Anterior cingulate cortex (tissue), 58 donors: ENCODE measurements at regions not wholly inside any gene's neighbourhood (a gene's known extent, or its start where the extent isn't known, plus 50 kb on each side); places are given as distances from the start of the nearest gene placed in this dataset.

Source experiments
- DNase-seq, 58 donors: peaks; one replicate each; lab custom pipeline; 2025; lab: John Stamatoyannopoulos, UW

- no peak for DNase-seq
Observed at GRCh38 chr1:8267307-8267706, 50.6 kb upstream of the SLC45A1 start.

DNA sequence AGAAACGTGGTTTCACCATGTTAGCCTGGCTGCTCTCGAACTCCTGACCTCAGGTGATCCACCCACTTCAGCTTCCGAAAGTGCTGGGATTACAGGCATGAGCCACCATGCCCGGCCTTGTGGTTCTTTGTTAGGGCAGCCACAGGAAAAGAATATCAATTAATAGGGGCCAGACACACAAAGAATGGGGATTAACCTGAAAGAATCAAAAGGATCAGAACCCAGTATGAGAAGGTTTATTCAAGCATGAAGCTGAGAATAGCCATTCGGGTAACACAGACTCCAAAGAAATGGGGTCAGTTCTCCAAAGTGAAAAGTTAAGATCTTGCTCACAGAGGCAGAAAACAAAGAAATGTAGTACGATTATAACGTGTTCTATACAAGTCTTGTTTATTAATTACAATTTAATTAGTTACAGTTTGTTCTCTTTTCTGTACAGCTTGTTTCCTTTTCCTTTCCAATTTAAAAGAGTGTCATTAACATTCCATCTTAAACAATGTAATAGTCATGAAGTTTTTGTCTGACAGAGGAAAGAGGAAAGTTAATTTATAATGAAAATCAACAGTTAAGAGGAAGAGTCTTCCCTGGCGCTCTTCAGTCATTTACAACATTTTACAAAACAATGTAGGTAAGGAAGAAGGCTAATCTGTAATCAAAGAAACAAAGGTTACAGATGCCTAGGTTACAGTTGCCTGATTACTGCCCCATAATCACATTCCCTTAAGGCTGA is 51.3 kb upstream of the SLC45A1 start:
- peak in 2 of 58 donors; percentile 19 to 20 for DNase-seq

DNA sequence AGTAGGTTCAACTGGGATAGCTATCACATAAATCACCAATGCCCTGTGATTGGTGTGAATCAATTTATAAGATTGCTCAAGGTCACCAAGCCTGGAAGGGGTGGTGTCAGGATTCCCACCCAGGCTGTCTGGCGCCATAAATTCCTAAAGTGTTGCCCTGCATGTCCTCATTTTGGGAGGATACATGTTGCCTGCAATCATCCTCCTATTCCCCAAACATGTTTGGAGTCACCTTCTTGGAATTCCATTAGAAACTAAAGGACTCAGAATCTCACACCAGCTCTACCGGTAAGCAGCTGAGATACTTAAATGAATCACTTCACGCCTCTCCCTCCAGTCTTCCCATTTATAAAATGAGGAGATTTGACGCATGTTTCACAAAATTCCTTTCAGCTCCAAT is 54.1 kb upstream of the SLC45A1 start:
- DNase-seq: no peak

DNA sequence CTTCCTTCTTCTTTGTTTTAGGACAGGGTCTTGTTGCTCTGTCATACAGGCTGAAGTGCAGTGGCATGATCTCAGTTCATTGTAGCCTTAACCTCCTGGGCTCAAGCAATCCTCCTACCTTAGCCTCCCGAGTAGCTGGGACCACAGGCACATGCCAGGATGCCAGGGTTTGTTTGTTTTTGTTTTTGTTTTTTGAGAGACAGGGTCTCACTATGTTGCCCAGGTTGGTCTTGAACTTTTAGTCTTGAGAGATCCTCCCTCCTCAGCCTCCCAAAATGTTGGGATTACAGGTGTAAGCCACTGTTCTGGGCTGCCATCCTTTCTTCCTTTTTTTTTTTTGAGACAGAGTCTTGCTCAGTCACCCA is 56.5 kb upstream of the SLC45A1 start:
- DNase-seq: no peak

DNA sequence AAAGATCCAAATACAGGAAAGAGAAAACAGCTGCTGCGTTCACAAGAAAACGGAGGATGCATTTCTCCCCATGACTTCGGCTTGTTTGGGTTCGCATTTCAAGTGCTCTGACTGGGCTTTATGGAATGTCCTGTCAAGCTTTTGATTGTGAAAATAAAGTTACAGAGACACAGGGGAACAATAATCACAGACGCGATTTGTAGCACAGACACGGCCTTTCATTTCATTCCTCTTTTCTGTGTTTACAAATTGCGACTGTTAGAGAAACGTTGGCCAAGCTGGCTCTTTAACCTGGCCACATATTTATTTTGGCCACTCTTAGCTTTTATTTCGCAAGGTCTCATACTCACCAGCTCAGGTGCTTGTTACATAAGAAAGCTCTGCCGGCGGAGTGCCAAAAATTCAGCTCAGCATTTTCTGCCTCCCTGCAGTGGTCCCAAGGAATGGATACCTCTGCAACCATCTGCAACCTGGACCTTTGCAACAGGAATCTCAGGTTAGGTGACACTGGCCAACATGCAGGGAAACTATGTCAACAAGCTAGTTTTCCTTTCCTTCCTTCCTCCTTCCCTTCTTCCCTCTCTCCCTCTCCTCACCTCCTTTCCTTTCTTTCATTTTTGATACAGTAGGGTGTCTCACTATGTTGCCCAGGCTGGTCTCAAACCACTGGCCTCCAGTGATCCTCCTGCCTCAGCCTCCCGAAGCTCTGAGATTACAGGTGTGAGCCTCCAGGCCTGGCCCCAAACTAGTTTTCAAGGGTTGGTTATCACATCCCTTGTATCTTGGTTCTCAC is 58.2 kb upstream of the SLC45A1 start:
- no peak for DNase-seq

GRCh38 chr1:8257621-8258020 is 60.3 kb upstream of the SLC45A1 start:
- no peak for DNase-seq

- DNase-seq: no peak
Observed at GRCh38 chr1:8256321-8256720, 61.6 kb upstream of the SLC45A1 start.

DNA sequence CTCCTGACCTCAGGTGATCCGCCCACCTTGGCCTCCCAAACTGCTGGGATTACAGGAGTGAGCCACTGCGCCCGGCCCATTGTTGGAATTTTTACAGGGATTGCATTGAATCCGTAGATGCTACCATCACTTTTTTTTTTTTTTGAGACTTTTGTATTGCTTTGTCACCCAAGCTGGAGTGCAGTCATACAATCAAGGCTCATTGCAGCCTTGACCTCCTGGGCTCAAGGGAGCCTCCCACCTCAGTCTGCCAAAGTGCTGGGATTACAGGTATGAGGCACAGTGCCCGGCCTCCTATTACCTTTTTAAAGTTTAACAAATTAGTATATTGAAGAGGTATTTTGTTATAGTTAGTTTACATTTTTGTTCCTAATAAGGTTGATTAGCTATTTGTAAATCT is 62.2 kb upstream of the SLC45A1 start:
- no peak for DNase-seq

GRCh38 chr1:8252266-8252951 is 65.5 kb upstream of the SLC45A1 start:
- DNase-seq: no peak

GRCh38 chr1:8251635-8252034 is 66.3 kb upstream of the SLC45A1 start:
- no peak for DNase-seq

- no peak for DNase-seq
Observed at GRCh38 chr1:8249838-8250237, 68.1 kb upstream of the SLC45A1 start.

- no peak for DNase-seq
Observed at GRCh38 chr1:8247811-8248436, 70.0 kb upstream of the SLC45A1 start.

DNA sequence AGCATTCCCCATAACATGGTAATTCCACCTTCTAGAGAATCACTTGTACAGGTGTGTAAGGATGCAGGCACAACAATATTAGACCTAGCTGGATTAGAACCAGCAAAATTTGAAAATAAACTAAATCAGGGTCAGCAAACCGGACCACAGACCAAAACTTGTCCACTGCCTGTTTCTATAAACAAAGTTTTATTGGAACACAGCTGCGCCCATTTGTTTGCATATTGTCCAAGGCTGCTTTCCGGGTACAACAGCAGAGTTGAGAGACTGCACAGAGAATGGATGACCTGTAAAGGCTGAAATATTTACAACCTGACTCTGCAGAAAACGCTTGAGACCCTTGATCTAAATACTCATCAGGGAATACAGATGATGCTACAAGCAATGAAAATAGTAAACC is 73.6 kb upstream of the SLC45A1 start:
- no peak for DNase-seq

DNA sequence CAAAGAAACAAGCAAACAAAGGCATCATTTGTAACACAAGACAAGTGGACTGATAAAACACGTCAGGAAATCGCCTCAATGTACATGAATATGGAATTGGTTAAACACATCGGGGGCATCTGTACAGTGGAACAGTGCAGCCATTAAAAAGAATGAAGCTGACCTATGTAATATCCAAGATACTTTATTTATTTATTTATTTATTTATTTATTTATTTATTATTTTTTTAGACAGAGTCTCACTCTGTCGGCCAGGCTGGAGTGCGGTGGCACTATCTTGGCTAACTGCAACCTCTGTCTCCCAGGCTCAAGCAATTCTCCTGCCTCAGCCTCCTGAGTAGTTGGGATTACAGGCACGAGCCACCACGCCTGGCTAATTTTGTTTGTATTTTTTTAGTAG is 75.4 kb upstream of the SLC45A1 start:
- no peak for DNase-seq

DNA sequence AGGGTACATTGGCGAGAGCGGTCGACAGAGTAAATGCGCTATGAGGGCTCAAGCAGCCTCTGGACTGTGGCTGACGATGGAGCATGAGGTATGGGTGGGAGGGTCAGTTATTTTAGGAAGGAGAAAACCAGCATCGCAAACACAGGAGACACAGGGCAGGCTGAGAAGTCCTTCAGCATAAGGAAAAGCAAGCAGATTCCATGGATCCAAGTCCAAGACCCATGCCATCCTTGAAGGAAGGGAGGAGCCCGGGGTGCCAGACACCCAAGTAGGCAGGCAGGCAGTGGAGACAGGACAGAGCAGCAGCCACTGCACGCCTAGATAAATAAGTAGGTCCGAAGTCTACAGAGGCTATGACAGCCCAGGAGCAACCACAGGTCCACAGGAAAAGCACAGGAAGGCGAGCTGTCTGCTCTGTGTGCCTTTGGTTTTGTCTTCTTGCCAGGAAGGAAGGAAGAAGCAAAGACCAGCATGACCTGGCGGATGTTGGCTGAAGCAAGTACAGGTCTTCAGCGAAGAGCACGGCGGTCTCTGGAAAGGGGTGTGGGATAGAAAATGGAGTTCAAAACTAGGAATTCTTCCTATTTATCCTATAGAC is 76.4 kb upstream of the SLC45A1 start:
- DNase-seq: no peak

- DNase-seq: no peak
Observed at GRCh38 chr1:8239306-8240023, 78.4 kb upstream of the SLC45A1 start.

DNA sequence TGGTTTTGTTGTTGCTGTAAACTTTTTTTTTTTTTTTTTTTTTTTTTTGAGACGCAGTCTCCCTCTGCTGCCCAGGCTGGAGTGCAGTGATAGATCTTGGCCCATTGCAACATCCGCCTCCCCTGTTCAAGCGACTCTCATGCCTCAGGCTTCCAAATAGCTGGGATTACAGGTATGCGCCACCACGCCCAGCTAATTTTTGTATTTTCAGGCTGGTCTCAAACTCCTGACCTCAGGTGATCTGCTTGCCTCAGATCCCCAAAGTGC is 78.9 kb upstream of the SLC45A1 start:
- no peak for DNase-seq

DNA sequence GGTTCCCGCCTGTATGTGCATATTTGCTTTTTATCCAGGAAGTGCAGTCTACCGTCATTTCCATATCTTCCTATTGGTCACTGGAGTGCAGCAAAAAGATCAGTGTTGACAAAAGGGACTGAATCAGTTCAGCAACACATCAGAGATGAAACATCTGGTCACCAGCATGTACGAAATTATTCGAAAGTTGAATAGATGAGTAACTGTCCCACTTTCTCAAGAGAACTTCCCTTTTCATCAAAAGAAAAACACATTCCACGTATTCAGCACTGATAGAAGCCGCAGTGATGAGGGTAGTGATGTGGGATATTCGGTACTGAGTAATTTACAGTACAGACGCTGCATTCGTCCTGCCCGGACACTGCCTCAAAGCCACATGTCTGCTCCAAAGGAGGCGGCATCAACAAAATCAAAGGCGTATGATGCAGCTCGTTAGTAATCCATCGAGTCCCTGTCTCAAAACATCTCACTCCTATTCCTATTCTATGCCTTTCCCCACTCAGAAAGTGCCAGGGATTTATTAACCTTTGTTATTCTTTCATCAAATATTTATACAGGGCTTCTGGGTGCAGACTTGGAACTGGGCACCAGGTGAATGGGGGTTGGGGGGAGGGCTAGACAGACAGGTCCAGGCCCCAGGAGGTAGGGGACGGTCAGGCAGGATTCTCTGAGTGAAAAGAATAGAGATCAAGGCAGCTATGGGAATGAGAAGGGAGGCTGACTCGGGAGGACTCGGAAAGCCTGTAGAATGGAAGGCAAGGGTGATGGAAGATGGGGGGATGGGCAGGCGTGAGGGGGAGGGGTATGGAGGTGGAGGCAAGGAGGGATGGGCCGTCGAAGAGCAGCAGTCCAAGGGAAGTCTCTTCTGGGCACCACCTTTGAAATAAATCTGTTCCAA is 79.5 kb upstream of the SLC45A1 start:
- no peak for DNase-seq

DNA sequence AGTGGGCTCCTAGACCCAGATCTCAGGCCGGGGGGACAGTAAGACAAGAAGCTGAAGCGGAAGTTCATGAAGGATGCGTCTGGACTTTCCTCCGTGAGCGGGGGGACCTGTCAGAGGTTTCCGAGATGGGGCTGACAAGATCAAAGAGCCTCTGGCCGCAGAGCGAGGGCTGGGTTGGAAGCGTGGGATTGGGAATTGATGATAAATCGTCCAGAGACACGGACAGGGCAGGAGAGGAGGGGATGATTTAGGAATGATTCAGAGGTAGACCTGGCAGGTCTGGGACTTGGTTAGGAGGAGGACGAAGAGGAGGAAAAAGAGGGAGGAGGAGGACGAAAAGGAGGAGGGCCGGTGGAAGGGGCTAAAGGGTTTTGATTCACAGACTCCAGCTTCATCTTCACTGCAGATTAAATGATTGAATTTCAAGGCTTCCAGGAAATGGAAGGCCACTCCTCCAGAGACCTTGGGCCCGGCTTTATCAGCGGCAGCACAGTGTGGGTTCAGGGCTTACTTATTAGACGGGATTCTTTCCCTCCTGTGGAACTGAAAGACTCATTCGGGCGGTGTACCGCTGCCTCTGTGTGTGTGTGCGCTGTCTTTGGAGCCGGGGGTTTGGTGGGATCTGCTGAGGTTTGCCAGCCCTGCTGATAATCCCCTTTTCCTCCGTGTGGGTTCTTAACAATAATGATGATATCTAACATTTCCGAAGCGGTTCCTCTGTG is 85.7 kb upstream of the SLC45A1 start:
- no peak for DNase-seq
